Activated naive CD8-positive, alpha-beta T cell treated with anti-CD3 and anti-CD28 coated beads, Interleukin-2, amount 50 U/mL, for 24 hours (primary cell): ENCODE measurements at regions not wholly inside any gene's neighbourhood (a gene's known extent, or its start where the extent isn't known, plus 50 kb on each side); places are given as distances from the start of the nearest gene placed in this dataset.
A peak's percentile ranks its signal among the peaks of the same experiment; 100 is the strongest.
"Not testable (repeated sequence)": the region's sequence is repeated elsewhere in the genome, so short reads cannot be mapped to it uniquely, and the experiment has no call there.

ENCODE experiments used
- ATAC-seq: fragments of 150-1000 bp; cut with Tn5 transposase; one replicate; pipeline ENCODE4 v1.10.0; 2021
- DNase-seq: peaks from one replicate; pipeline ENCODE4 v3.0.0; 2021
- H3K27ac Mint-ChIP-seq: one replicate; pipeline ENCODE4 v1.8.0; 2021; ENCODE audit warnings: mild to moderate bottlenecking, mixed read lengths
- H3K27me3 Mint-ChIP-seq: one replicate; pipeline ENCODE4 v1.8.0; 2021; ENCODE audit warnings: mixed read lengths
- H3K36me3 Mint-ChIP-seq: one replicate; pipeline ENCODE4 v1.8.0; 2021; ENCODE audit warnings: low read depth, mixed read lengths
- H3K4me1 Mint-ChIP-seq: one replicate; pipeline ENCODE4 v1.8.0; 2021; ENCODE audit warnings: mixed read lengths
- H3K4me3 Mint-ChIP-seq: one replicate; pipeline ENCODE4 v1.8.0; 2021; ENCODE audit warnings: mild to moderate bottlenecking, moderate library complexity, mixed read lengths
- H3K9me3 Mint-ChIP-seq: one replicate; pipeline ENCODE4 v1.8.0; 2021; ENCODE audit warnings: mixed read lengths

DNA sequence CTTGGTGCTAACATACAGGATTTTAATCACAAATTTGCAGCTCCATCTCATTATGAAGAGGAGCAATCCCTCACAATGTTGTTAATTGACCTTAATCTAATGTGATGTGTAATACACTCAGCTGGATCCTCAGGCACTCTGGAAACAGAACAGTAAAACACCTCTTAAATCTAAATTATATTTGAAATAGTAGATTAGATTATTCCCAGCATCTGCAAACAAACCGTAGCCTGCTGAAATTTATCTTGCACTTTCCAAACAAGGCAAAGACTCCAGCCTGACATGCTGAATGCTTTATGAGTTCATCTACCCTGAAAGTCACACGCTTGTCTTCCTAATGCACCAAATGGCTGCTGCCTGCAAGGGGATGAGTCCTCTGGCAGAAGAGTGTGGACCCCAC, 402.3 kb upstream of the GYPC start:
- Mint-ChIP-seq H3K27ac (no peak overlapping the region), H3K36me3 (no peaks in the 10 kb centered on the region), H3K4me1 (no peaks in the 10 kb centered on the region), H3K4me3 (no peak overlapping the region), H3K27me3 (peaks cover 3% of the 10 kb centered on the region), H3K9me3 (no peaks in the 10 kb centered on the region)
- ATAC-seq: no peak
- no peak for DNase-seq

DNA sequence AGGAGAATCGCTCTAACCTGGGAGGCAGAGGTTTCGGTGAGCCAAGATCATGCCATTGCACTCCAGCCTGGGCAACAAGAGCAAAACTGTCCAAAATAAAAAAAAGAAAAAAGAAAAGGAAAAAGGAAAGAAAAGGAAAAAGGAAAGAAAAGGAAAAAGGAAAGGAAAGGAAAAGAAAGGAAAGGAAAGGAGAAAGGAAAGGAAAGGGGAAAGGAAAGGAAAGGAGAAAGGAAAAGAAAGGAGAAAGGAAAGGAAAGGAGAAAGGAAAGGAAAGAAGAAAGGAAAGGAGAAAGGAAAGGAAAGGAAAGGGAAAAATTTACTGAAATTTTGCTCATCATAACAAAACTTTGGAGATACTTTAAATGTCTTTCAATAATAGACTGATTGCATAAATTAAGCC, 391.3 kb upstream of the GYPC start:
- DNase-seq (no peak), ATAC-seq (no peak)
- Mint-ChIP-seq H3K4me3 (no peak overlapping the region), H3K27ac (no peak overlapping the region), H3K36me3 (no peaks in the 10 kb centered on the region), H3K27me3 (peaks cover 12% of the 10 kb centered on the region), H3K9me3 (no peaks in the 10 kb centered on the region), H3K4me1 (no peaks in the 10 kb centered on the region)

DNA sequence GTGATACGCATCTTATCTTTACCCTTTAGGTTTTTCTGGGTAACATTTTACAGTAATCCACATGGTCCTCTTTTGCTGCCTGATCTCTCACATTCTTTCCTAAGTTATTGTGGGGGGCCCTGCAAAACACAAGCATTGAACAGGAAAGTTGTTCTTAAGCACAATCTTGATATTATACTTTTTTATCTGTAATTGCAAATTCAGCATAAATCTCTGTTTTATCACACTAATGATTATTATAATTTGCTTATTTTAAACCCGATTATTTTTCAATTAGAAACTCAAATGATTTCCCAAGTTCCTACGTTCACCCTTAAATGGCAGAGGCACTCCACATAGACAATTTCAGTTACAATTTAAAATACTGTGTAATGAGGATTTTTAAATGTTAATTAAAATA, 386.0 kb upstream of the GYPC start:
- Mint-ChIP-seq H3K27me3 (no peaks in the 10 kb centered on the region), H3K36me3 (no peaks in the 10 kb centered on the region), H3K4me1 (no peaks in the 10 kb centered on the region), H3K9me3 (no peaks in the 10 kb centered on the region), H3K27ac (no peak overlapping the region), H3K4me3 (no peak overlapping the region)
- no peak for DNase-seq
- no peak for ATAC-seq

DNA sequence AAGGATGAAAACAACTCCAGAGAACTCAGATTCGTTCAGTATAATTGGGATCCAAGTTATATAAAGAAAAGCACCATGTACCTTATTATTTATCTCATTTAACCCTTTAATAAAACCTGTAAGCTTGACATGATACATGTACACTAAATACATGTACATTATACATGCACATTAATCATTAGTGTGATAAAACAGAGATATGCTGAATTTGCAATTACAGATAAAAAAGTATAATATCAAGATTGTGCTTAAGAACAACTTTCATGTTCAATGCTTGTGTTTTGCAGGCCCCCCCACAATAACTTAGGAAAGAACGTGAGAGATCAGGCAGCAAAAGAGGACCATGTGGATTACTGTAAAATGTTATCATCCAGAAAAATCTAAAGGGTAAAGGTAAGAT, 385.4 kb upstream of the GYPC start:
- ATAC-seq: no peak
- Mint-ChIP-seq H3K27ac (no peak overlapping the region), H3K4me1 (no peaks in the 10 kb centered on the region), H3K9me3 (no peaks in the 10 kb centered on the region), H3K27me3 (no peaks in the 10 kb centered on the region), H3K4me3 (no peak overlapping the region), H3K36me3 (no peaks in the 10 kb centered on the region)
- no peak for DNase-seq

DNA sequence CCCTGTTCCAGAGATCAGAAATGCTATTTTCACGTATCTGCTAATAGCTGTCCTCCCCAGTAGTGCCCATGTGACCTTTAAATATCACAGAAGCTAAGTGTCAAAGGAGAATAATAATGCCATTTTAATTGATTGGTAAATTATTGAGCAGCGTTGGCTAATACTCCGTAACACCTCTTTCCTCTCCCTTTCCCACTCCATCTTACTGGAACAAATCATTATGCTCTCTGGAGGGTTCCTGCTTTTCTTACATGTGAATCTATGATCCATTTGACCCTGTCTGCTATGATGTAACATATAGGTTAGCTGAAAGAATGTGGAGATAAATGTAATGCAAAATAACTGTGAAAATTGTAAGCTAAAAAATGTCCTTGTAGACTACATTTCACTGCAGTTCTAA, 383.6 kb upstream of the GYPC start:
- Mint-ChIP-seq H3K27me3 (no peaks in the 10 kb centered on the region), H3K36me3 (no peaks in the 10 kb centered on the region), H3K27ac (no peak overlapping the region), H3K9me3 (no peaks in the 10 kb centered on the region), H3K4me3 (no peak overlapping the region), H3K4me1 (no peaks in the 10 kb centered on the region)
- DNase-seq (no peak), ATAC-seq (no peak)

DNA sequence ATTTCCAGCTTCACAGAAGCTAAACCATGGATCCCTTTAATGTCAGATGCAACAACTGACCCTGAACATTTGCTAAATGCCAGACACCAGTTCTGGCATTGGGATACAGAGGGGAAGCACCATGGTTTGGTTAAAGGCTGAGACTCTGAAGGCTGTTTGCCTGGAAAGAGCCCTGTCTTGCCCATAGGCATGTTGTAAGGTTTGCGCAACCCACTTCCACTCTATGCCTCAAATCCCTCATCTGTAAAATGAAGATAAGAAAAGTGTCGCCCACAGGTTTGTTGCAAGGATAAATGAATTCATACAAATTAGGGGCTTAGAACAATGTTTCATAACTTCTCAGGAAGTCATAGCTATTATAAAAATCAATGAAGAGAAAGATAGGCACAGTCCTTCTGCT, 380.9 kb upstream of the GYPC start:
- H3K4me1 Mint-ChIP-seq: no peaks in the 10 kb centered on the region
- H3K27ac Mint-ChIP-seq: no peak overlapping the region
- H3K36me3 Mint-ChIP-seq: no peaks in the 10 kb centered on the region
- no peak for DNase-seq
- H3K27me3 Mint-ChIP-seq: no peaks in the 10 kb centered on the region
- H3K9me3 Mint-ChIP-seq: no peaks in the 10 kb centered on the region
- no peak overlapping the region for H3K4me3 Mint-ChIP-seq
- ATAC-seq: no peak

DNA sequence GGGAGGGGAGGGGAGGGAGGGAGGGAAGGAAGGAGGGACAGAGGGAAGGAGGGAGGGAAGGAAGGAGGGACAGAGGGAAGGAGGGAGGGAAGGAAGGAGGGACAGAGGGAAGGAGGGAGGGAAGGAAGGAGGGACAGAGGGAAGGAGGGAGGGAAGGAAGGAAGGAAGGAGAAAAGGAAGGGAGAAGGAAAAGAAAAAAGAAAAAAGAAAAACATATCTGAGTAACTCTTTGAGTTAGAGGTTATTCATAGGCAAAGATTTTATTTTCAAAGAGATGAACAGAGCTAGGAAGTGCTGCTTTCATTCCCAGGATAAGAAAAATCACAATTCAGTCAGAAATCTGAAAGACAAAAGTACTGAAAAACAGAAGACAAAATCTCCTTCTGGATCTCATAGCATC, 379.7 kb upstream of the GYPC start:
- H3K27ac Mint-ChIP-seq, H3K27me3 Mint-ChIP-seq, H3K36me3 Mint-ChIP-seq: not testable (repeated sequence)

DNA sequence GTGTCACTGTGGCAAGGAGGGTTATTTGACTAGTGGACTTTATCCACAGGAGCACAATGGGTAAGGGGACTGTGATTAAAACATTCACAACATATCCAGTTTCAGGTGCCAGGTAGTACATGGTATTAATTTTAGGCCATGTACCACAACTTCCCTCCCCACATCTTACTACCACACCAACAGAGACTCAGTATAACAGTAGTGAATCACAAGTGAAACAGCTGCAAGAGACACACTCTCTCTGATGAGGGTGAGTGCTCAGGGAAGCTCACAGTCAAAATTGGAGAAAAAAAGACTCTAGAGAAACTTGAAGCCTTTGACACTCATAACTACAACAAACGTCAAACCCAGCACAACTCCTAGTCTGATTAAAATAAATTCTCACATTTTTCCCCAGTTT, 367.6 kb upstream of the GYPC start:
- Mint-ChIP-seq H3K27me3 (peaks cover 6% of the 10 kb centered on the region), H3K36me3 (no peaks in the 10 kb centered on the region), H3K4me1 (no peaks in the 10 kb centered on the region), H3K4me3 (no peak overlapping the region), H3K27ac (no peak overlapping the region), H3K9me3 (no peaks in the 10 kb centered on the region)
- ATAC-seq (no peak), DNase-seq (no peak)

More for the DNA sequence above, 379.7 kb upstream of the GYPC start:
- DNase-seq, H3K4me3 Mint-ChIP-seq, ATAC-seq, H3K4me1 Mint-ChIP-seq, H3K9me3 Mint-ChIP-seq: not testable (repeated sequence)

DNA sequence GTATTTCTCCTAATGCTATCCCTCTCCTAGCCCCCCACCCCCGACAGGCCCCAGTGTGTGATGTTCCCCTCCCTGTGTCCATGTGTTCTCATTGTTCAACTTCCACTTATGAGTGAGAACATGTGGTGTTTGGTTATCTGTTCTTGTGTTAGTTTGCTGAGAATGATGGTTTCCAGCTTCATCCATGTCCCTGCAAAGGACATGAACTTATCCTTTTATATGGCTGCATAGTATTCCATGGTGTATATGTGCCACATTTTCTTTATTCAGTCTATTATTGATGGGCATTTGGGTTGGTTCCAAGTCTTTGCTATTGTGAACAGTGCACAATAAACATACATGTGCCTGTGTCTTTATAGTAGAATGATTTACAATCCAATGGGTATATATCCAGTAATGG, 362.0 kb upstream of the GYPC start:
- not testable (repeated sequence) for H3K9me3 Mint-ChIP-seq, DNase-seq, H3K4me1 Mint-ChIP-seq, ATAC-seq, H3K4me3 Mint-ChIP-seq, H3K36me3 Mint-ChIP-seq, H3K27ac Mint-ChIP-seq, H3K27me3 Mint-ChIP-seq

DNA sequence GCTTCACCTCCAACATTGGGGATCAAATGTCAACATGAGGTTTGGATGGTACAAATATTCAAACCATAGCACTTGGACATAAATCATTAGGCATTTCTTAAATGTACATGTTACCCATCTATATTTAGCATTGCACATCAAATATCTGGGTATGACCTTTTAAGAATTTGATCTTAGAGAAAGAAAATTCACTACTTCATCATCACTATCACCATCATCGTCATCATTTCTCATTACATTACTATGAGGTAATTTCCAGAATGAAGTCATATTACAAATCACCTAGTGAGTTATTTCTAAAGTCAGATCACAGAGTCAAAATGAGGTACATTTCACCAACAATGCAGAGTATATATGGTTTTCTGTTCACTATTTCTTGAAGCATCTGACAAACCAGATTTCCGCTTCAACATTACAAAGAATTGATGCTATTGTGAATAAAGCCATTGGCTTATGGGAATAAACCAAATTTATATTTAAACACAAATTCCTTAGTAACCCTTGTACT, 356.4 kb upstream of the GYPC start:
- no peaks in the 10 kb centered on the region for H3K36me3 Mint-ChIP-seq
- H3K9me3 Mint-ChIP-seq: no peaks in the 10 kb centered on the region
- no peak overlapping the region for H3K27ac Mint-ChIP-seq
- ATAC-seq (no peak), DNase-seq (no peak)
- peaks cover 3% of the 10 kb centered on the region for H3K27me3 Mint-ChIP-seq
- no peak overlapping the region for H3K4me3 Mint-ChIP-seq
- H3K4me1 Mint-ChIP-seq: peaks cover 9% of the 10 kb centered on the region

DNA sequence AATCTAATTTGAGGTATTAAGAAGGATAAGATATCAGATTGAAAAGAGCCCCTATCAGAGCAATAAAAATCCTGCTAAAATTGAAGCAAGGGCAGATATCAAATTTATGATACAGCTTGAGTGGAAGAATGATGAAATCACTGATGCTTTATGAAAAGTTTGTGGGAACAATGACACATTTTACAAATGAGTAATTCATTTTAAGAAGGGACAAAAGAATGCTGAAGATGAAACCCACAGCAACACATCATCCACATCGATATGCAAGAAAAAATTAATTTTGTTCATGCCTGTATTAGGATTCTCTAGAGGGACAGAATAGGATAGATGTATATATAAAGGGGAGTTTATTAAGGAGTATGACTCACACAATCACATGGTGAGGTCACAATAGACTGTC, 355.6 kb upstream of the GYPC start:
- DNase-seq: no peak
- no peak overlapping the region for H3K27ac Mint-ChIP-seq
- H3K9me3 Mint-ChIP-seq: no peaks in the 10 kb centered on the region
- H3K27me3 Mint-ChIP-seq: no peaks in the 10 kb centered on the region
- H3K4me1 Mint-ChIP-seq: peaks cover 9% of the 10 kb centered on the region
- peak; percentile 46 for ATAC-seq
- H3K4me3 Mint-ChIP-seq: no peak overlapping the region
- no peaks in the 10 kb centered on the region for H3K36me3 Mint-ChIP-seq

DNA sequence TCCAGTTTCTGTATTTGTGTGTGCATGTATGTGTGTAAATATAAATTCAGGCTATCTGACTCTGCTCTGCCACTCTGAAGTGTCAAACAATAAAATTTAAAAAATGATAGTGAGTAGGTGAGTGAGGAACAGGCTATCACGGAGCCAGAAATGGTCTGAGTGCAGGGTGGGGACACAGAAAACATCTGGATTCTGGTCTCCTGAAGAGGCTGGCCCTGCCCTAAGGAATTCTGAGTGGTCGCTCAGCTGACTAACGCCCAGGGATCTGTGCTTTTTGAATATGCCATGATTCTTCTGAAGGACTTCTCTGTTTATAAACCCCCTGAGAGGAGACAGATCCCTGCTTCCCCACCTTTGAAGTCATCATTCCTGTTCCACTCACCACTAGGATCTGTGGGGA, 353.9 kb upstream of the GYPC start:
- no peaks in the 10 kb centered on the region for H3K27me3 Mint-ChIP-seq
- no peaks in the 10 kb centered on the region for H3K36me3 Mint-ChIP-seq
- ATAC-seq (no peak), DNase-seq (no peak)
- peaks cover 9% of the 10 kb centered on the region for H3K4me1 Mint-ChIP-seq
- H3K4me3 Mint-ChIP-seq: no peak overlapping the region
- no peak overlapping the region for H3K27ac Mint-ChIP-seq
- no peaks in the 10 kb centered on the region for H3K9me3 Mint-ChIP-seq

DNA sequence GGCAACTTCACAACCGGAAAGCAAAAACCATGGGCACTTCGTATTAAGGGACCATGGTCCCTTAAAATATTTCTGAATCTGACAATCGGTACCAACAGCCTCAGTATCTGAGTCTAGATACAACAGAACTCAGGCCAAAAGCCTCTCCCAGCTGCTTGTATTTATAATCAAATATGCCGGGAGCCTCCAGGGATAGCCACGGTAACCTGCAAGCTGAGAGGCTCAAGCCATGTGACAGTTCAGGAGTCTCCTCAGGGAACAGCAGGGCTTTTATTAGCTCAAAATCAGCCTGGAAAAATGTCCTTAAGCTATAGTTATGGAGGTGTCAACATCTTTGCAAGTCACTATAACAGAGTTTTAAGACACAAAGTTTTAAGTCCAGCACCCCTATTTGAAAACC, 352.8 kb upstream of the GYPC start:
- Mint-ChIP-seq H3K36me3 (no peaks in the 10 kb centered on the region), H3K9me3 (no peaks in the 10 kb centered on the region), H3K27ac (no peak overlapping the region), H3K4me1 (peaks cover 9% of the 10 kb centered on the region), H3K4me3 (no peak overlapping the region), H3K27me3 (no peaks in the 10 kb centered on the region)
- no peak for DNase-seq
- ATAC-seq: no peak

DNA sequence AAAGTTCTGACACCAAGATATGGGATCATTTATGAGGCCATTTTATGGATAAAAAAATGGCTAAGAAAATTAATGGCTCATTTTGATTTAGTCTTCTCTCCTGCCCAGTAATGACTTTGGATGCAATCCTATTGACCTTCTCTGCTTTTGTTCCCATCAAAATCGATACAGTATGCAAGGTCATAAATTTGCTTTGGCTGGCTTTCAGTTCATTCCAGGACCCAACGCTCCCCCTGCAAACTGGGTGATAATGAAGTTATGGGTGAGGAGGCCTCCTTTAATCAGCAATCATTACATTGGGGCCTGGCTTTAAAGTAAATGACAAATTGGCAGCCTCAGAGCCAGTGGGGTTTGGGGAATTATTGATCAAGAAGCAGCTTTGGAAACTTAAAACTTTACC, 351.8 kb upstream of the GYPC start:
- H3K9me3 Mint-ChIP-seq: no peaks in the 10 kb centered on the region
- DNase-seq: no peak
- H3K27me3 Mint-ChIP-seq: no peaks in the 10 kb centered on the region
- no peak overlapping the region for H3K4me3 Mint-ChIP-seq
- no peak overlapping the region for H3K27ac Mint-ChIP-seq
- H3K4me1 Mint-ChIP-seq: peaks cover 9% of the 10 kb centered on the region
- no peaks in the 10 kb centered on the region for H3K36me3 Mint-ChIP-seq
- ATAC-seq: no peak

DNA sequence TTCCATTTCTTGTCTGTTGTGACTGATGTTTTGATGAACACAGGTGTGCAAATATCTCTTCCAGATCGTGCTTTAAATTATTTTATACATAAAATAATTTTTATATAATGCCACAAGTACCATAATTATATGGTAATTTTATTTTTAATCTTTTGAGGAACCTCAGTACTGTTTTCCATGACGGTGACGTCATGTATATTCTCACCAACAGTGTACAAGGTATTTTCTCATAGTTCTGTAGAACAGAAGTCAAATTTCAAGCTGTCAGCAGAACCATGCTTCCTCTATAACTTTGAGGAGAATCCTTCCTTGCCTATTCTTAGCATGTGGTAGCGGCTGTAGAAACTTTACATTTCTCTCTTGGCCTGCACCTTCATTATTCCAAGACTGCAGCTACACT, 349.4 kb upstream of the GYPC start:
- Mint-ChIP-seq H3K27me3 (no peaks in the 10 kb centered on the region), H3K4me1 (peaks cover 2% of the 10 kb centered on the region), H3K27ac (no peak overlapping the region), H3K9me3 (no peaks in the 10 kb centered on the region), H3K4me3 (no peak overlapping the region), H3K36me3 (no peaks in the 10 kb centered on the region)
- no peak for ATAC-seq
- DNase-seq: no peak

DNA sequence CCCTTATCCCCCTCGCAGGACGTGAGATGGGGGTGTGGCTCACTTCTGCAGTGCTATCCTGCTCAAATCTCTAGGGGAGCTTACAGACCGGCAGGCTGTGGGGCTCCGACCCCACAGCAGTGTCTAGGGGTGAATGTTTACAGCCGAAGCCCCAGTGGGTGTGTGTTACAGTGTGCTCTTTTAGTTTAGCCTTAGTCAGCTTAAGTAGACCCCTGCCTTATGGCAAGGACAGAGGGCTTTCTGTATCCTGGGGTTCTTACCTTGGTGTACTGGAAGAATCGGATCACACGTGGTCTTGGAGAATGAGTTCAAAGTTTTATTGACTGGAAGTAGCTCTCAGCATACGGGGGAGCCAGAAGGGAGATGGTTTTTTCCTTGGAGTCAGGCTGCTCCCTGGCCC, 348.2 kb upstream of the GYPC start:
- no peaks in the 10 kb centered on the region for H3K36me3 Mint-ChIP-seq
- H3K4me1 Mint-ChIP-seq: peaks cover under 1% of the 10 kb centered on the region
- H3K9me3 Mint-ChIP-seq: no peaks in the 10 kb centered on the region
- DNase-seq (no peak), ATAC-seq (no peak)
- H3K27me3 Mint-ChIP-seq: peaks cover 3% of the 10 kb centered on the region
- H3K27ac Mint-ChIP-seq: no peak overlapping the region
- no peak overlapping the region for H3K4me3 Mint-ChIP-seq
